ENCODE measurements at regions not wholly inside any gene's neighbourhood (a gene's known extent, or its start where the extent isn't known, plus 50 kb on each side); places are given as distances from the start of the nearest gene placed in this dataset.
"Not testable (repeated sequence)": the region's sequence is repeated elsewhere in the genome, so short reads cannot be mapped to it uniquely, and the experiment has no call there.

- DNase-seq (ENCODE audit: low spot score): no peak
Measured at GRCh38 chr18:54662986-54663385, 71.9 kb downstream of the DYNAP start.

- DNase-seq (ENCODE audit: low spot score): not testable (repeated sequence)
Measured at GRCh38 chr18:54669701-54670100, 78.7 kb downstream of the DYNAP start.

GRCh38 chr18:54671291-54671881, 80.3 kb downstream of the DYNAP start:
- peak; percentile 28 for DNase-seq (ENCODE audit: low spot score)

GRCh38 chr18:54672109-54672508, 81.1 kb downstream of the DYNAP start:
- DNase-seq (ENCODE audit: low spot score): no peak

GRCh38 chr18:54672846-54673475, 81.9 kb downstream of the DYNAP start:
- DNase-seq (ENCODE audit: low spot score): no peak

- DNase-seq (ENCODE audit: low spot score): no peak
Measured at GRCh38 chr18:54673936-54674335, 82.9 kb downstream of the DYNAP start.

- no peak for DNase-seq (ENCODE audit: low spot score)
Measured at GRCh38 chr18:54675076-54675475, 84.0 kb downstream of the DYNAP start.

GRCh38 chr18:54679318-54680149, 88.5 kb downstream of the DYNAP start:
- peak; percentile 80 for DNase-seq (ENCODE audit: low spot score)

GRCh38 chr18:54684784-54685183, 93.7 kb downstream of the DYNAP start:
- DNase-seq (ENCODE audit: low spot score): peak; percentile 43

- DNase-seq (ENCODE audit: low spot score): no peak
Measured at GRCh38 chr18:54689319-54689718, 98.3 kb downstream of the DYNAP start.

- DNase-seq (ENCODE audit: low spot score): no peak
Measured at GRCh38 chr18:54690198-54690597, 99.2 kb downstream of the DYNAP start.

- DNase-seq (ENCODE audit: low spot score): no peak
Measured at GRCh38 chr18:54692463-54692862, 101.4 kb downstream of the DYNAP start.

GRCh38 chr18:54696616-54697293, 105.7 kb downstream of the DYNAP start:
- DNase-seq (ENCODE audit: low spot score): no peak

GRCh38 chr18:54700580-54700979, 109.5 kb downstream of the DYNAP start:
- no peak for DNase-seq (ENCODE audit: low spot score)

GRCh38 chr18:54702686-54703085, 111.6 kb downstream of the DYNAP start:
- DNase-seq (ENCODE audit: low spot score): no peak

GRCh38 chr18:54710074-54710899, 118.0 kb upstream of the RAB27B start:
- DNase-seq (ENCODE audit: low spot score): no peak

GRCh38 chr18:54710900-54711281, 117.4 kb upstream of the RAB27B start:
- DNase-seq (ENCODE audit: low spot score): no peak

- peak; percentile 5 for DNase-seq (ENCODE audit: low spot score)
Measured at GRCh38 chr18:54712306-54712705, 116.0 kb upstream of the RAB27B start.

GRCh38 chr18:54712758-54713157, 115.5 kb upstream of the RAB27B start:
- DNase-seq (ENCODE audit: low spot score): no peak

- no peak for DNase-seq (ENCODE audit: low spot score)
Measured at GRCh38 chr18:54713386-54713785, 114.9 kb upstream of the RAB27B start.

GRCh38 chr18:54714851-54715250, 113.4 kb upstream of the RAB27B start:
- no peak for DNase-seq (ENCODE audit: low spot score)

GRCh38 chr18:54716586-54716985, 111.7 kb upstream of the RAB27B start:
- no peak for DNase-seq (ENCODE audit: low spot score)
